GM21526 (cell line): ENCODE measurements at regions not wholly inside any gene's neighbourhood (a gene's known extent, or its start where the extent isn't known, plus 50 kb on each side); places are given as distances from the start of the nearest gene placed in this dataset.
"Not testable (repeated sequence)": the region's sequence is repeated elsewhere in the genome, so short reads cannot be mapped to it uniquely, and the experiment has no call there.

Experiments used
- ATAC-seq: cut with Tn5 transposase; IDR thresholded peaks from one replicate; pipeline ENCODE4 v1.9.1; 2021; ENCODE audit warnings: moderate library complexity; ENCODE audit not compliant: unreplicated experiment, low FRiP score

GRCh38 chr7:29649028-29649716 lies 85.5 kb downstream of the PRR15 start:
- no peak for ATAC-seq

GRCh38 chr7:29649876-29650275 lies 86.2 kb downstream of the PRR15 start:
- ATAC-seq, result no peak

GRCh38 chr7:29651477-29651876 lies 87.8 kb downstream of the PRR15 start:
- no peak for ATAC-seq

- ATAC-seq, result no peak
Observed at GRCh38 chr7:29652556-29652955, 88.9 kb downstream of the PRR15 start.

- ATAC-seq, result not testable (repeated sequence)
Observed at GRCh38 chr7:29654340-29654739, 90.7 kb downstream of the PRR15 start.

GRCh38 chr7:29657288-29657687 lies 93.7 kb downstream of the PRR15 start:
- ATAC-seq, result no peak

GRCh38 chr7:29657856-29658255 lies 94.2 kb downstream of the PRR15 start:
- no peak for ATAC-seq

GRCh38 chr7:29659213-29659612 lies 95.6 kb downstream of the PRR15 start:
- ATAC-seq, result not testable (repeated sequence)

- not testable (repeated sequence) for ATAC-seq
Observed at GRCh38 chr7:29662899-29663298, 99.3 kb downstream of the PRR15 start.

- not testable (repeated sequence) for ATAC-seq
Observed at GRCh38 chr7:29664999-29665398, 101.4 kb downstream of the PRR15 start.

- not testable (repeated sequence) for ATAC-seq
Observed at GRCh38 chr7:29667096-29667669, 103.5 kb downstream of the PRR15 start.

- ATAC-seq, result not testable (repeated sequence)
Observed at GRCh38 chr7:29671286-29671685, 107.7 kb downstream of the PRR15 start.

- ATAC-seq, result not testable (repeated sequence)
Observed at GRCh38 chr7:29673635-29674034, 110.0 kb downstream of the PRR15 start.

- ATAC-seq, result not testable (repeated sequence)
Observed at GRCh38 chr7:29674626-29675025, 111.0 kb downstream of the PRR15 start.

- not testable (repeated sequence) for ATAC-seq
Observed at GRCh38 chr7:29677254-29677653, 113.6 kb downstream of the PRR15 start.

GRCh38 chr7:29679963-29680362 lies 116.3 kb downstream of the PRR15 start:
- ATAC-seq, result not testable (repeated sequence)

GRCh38 chr7:29680601-29681000 lies 117.0 kb downstream of the PRR15 start:
- not testable (repeated sequence) for ATAC-seq

GRCh38 chr7:29684151-29684786 lies 120.6 kb downstream of the PRR15 start:
- ATAC-seq, result peak; percentile 30

- ATAC-seq, result peak; percentile 72
Observed at GRCh38 chr7:29684787-29685650, 121.3 kb upstream of the WIPF3 start.

- not testable (repeated sequence) for ATAC-seq
Observed at GRCh38 chr7:29685651-29686271, 120.5 kb upstream of the WIPF3 start.
